OCI-LY1 (cell line): ENCODE measurements at regions not wholly inside any gene's neighbourhood (a gene's known extent, or its start where the extent isn't known, plus 50 kb on each side); places are given as distances from the start of the nearest gene placed in this dataset.

Experiments used
- CTCF ChIP-seq: fragments of 200-600 bp; sonication (generic), shearing (Covaris generic); IDR thresholded peaks from 2 replicates; pipeline ENCODE4 v1.5.1; 2017; ENCODE audit warnings: mild to moderate bottlenecking, antibody characterized with exemption, low read length, moderate library complexity, mixed read lengths
- EZH2 ChIP-seq: fragments of 200-600 bp; sonication (generic), shearing (Covaris generic); IDR thresholded peaks from 2 replicates; pipeline ENCODE4 v1.8.0; 2017; ENCODE audit warnings: borderline replicate concordance, mixed run types, mild to moderate bottlenecking, antibody characterized with exemption, low read length, moderate library complexity, mixed read lengths

GRCh38 chr5:173809014-173809413, 79.1 kb upstream of the CPEB4 start:
- TF ChIP-seq EZH2 (no peak), CTCF (no peak)
